Colonic mucosa (tissue), 4 donors: ENCODE measurements at regions not wholly inside any gene's neighbourhood (a gene's known extent, or its start where the extent isn't known, plus 50 kb on each side); places are given as distances from the start of the nearest gene placed in this dataset.

ENCODE experiments used
- DNase-seq: peaks from one replicate; pipeline ENCODE4 v3.0.0-alpha.2; 2020
- H3K27ac ChIP-seq: fragments of 200-600 bp; one replicate; pipeline ENCODE4 v1.8.0; 2021
- H3K27me3 ChIP-seq: fragments of 200-600 bp; one replicate; pipeline ENCODE4 v1.8.0; 2021
- H3K36me3 ChIP-seq: fragments of 200-600 bp; one replicate; pipeline ENCODE4 v1.8.0; 2021
- H3K4me1 ChIP-seq: fragments of 200-600 bp; one replicate; pipeline ENCODE4 v1.8.0; 2021; ENCODE audit warnings: mild to moderate bottlenecking
- H3K4me3 ChIP-seq: fragments of 200-600 bp; one replicate; pipeline ENCODE4 v1.8.0; 2021
- H3K9ac ChIP-seq, 2 donors: one replicate each; pipeline ENCODE4 v1.7.0; 2013; ENCODE audit warnings: control low read depth in 2 of 2, low read depth in 2 of 2, low read length in 2 of 2
- H3K9me3 ChIP-seq: fragments of 200-600 bp; one replicate; pipeline ENCODE4 v1.8.0; 2021
- CTCF ChIP-seq: fragments of 200-600 bp; IDR thresholded peaks from one replicate; pipeline ENCODE4 v1.8.0; 2022; ENCODE audit warnings: antibody characterized with exemption, mild to moderate bottlenecking
- intact Hi-C: fragments of 100-400 bp; cut with DNase I; formaldehyde crosslinking; loops from one replicate; pipeline ENCODE4 v1.14.1; 2022
- donor health status: healthy.
- donor health status: DM: no; HTN: no; CAD: no.
- donor health status: DM: no; HTN: no; CAD: no.

- intact Hi-C loops: no loop called here
Measured at GRCh38 chr16:87196231-87196630, 121.0 kb downstream of the C16orf95 start.

GRCh38 chr16:87196661-87197060 lies 120.5 kb downstream of the C16orf95 start:
- Histone ChIP-seq H3K27ac (no peak overlapping the region), H3K4me1 (no peaks in the 10 kb centered on the region), H3K9ac (no peak overlapping the region), H3K27me3 (no peaks in the 10 kb centered on the region), H3K36me3 (no peaks in the 10 kb centered on the region), H3K4me3 (no peak overlapping the region), H3K9me3 (no peaks in the 10 kb centered on the region)
- no peak for TF ChIP-seq CTCF
- no peak for DNase-seq
- intact Hi-C loops: no loop called here

More at GRCh38 chr16:87196231-87196630, 121.0 kb downstream of the C16orf95 start:
- H3K9me3 ChIP-seq: no peaks in the 10 kb centered on the region
- DNase-seq: no peak
- H3K4me3 ChIP-seq: no peak overlapping the region
- no peak for TF ChIP-seq CTCF
- H3K4me1 ChIP-seq: no peaks in the 10 kb centered on the region
- no peaks in the 10 kb centered on the region for H3K27me3 ChIP-seq
- H3K36me3 ChIP-seq: no peaks in the 10 kb centered on the region
- no peak overlapping the region for H3K9ac ChIP-seq
- no peak overlapping the region for H3K27ac ChIP-seq

GRCh38 chr16:87198328-87198832 lies 118.8 kb downstream of the C16orf95 start:
- no peak for TF ChIP-seq CTCF
- H3K36me3 ChIP-seq: no peaks in the 10 kb centered on the region
- H3K9me3 ChIP-seq: no peaks in the 10 kb centered on the region
- no peak overlapping the region for H3K27ac ChIP-seq
- intact Hi-C loops: no loop called here
- H3K4me1 ChIP-seq: no peaks in the 10 kb centered on the region
- H3K9ac ChIP-seq: no peak overlapping the region
- H3K27me3 ChIP-seq: no peaks in the 10 kb centered on the region
- DNase-seq: no peak
- H3K4me3 ChIP-seq: no peak overlapping the region

GRCh38 chr16:87198881-87199280 lies 118.3 kb downstream of the C16orf95 start:
- no peak overlapping the region for H3K27ac ChIP-seq
- H3K27me3 ChIP-seq: no peaks in the 10 kb centered on the region
- no peaks in the 10 kb centered on the region for H3K36me3 ChIP-seq
- H3K9me3 ChIP-seq: no peaks in the 10 kb centered on the region
- intact Hi-C loops: no loop called here
- no peak overlapping the region for H3K4me3 ChIP-seq
- TF ChIP-seq CTCF: no peak
- H3K9ac ChIP-seq: no peak overlapping the region
- DNase-seq: no peak
- no peaks in the 10 kb centered on the region for H3K4me1 ChIP-seq

GRCh38 chr16:87199379-87199778 lies 117.8 kb downstream of the C16orf95 start:
- Histone ChIP-seq H3K4me3 (no peak overlapping the region), H3K9ac (no peak overlapping the region), H3K27ac (no peak overlapping the region), H3K9me3 (no peaks in the 10 kb centered on the region), H3K4me1 (no peaks in the 10 kb centered on the region), H3K36me3 (no peaks in the 10 kb centered on the region), H3K27me3 (no peaks in the 10 kb centered on the region)
- intact Hi-C loops: no loop called here
- DNase-seq: no peak
- TF ChIP-seq CTCF: no peak
